ENCODE measurements at regions not wholly inside any gene's neighbourhood (a gene's known extent, or its start where the extent isn't known, plus 50 kb on each side); places are given as distances from the start of the nearest gene placed in this dataset.

DNA sequence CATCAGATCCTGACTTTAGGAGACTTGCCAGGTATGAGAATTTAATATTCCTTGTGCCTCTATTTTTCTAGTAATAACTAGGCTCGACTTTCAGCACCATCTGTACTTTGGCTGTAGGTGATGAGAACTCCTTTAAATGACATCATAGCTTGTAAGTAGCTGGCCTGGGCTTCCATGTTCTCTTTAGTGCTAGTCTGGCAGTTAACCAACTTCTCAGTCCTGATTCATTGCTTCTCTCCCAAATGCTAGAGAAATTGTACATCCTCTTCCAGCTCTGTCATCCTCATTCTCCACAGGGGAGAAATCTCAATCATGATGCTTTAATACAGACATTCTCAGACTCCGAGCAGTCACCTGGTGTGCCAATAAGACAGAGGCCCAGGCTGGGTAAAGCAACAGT, 143.5 kb upstream of the MOCS1 start:
- no peak for TF ChIP-seq POLR2AphosphoS5 (IDR thresholded peaks at IDR 0.05; ENCODE audit: low read depth)
- TF ChIP-seq, protein P1, sequence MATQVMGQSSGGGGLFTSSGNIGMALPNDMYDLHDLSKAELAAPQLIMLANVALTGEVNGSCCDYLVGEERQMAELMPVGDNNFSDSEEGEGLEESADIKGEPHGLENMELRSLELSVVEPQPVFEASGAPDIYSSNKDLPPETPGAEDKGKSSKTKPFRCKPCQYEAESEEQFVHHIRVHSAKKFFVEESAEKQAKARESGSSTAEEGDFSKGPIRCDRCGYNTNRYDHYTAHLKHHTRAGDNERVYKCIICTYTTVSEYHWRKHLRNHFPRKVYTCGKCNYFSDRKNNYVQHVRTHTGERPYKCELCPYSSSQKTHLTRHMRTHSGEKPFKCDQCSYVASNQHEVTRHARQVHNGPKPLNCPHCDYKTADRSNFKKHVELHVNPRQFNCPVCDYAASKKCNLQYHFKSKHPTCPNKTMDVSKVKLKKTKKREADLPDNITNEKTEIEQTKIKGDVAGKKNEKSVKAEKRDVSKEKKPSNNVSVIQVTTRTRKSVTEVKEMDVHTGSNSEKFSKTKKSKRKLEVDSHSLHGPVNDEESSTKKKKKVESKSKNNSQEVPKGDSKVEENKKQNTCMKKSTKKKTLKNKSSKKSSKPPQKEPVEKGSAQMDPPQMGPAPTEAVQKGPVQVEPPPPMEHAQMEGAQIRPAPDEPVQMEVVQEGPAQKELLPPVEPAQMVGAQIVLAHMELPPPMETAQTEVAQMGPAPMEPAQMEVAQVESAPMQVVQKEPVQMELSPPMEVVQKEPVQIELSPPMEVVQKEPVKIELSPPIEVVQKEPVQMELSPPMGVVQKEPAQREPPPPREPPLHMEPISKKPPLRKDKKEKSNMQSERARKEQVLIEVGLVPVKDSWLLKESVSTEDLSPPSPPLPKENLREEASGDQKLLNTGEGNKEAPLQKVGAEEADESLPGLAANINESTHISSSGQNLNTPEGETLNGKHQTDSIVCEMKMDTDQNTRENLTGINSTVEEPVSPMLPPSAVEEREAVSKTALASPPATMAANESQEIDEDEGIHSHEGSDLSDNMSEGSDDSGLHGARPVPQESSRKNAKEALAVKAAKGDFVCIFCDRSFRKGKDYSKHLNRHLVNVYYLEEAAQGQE (IDR thresholded peaks at IDR 0.05; ENCODE audit: insufficient replicate concordance, low read depth): no peak
- no peak for TF ChIP-seq GABPA (IDR thresholded peaks at IDR 0.05; ENCODE audit: low read depth)
- no peak for TF ChIP-seq SPI1 (IDR thresholded peaks at IDR 0.05; ENCODE audit: borderline replicate concordance, low read depth)
- TF ChIP-seq, protein P2, sequence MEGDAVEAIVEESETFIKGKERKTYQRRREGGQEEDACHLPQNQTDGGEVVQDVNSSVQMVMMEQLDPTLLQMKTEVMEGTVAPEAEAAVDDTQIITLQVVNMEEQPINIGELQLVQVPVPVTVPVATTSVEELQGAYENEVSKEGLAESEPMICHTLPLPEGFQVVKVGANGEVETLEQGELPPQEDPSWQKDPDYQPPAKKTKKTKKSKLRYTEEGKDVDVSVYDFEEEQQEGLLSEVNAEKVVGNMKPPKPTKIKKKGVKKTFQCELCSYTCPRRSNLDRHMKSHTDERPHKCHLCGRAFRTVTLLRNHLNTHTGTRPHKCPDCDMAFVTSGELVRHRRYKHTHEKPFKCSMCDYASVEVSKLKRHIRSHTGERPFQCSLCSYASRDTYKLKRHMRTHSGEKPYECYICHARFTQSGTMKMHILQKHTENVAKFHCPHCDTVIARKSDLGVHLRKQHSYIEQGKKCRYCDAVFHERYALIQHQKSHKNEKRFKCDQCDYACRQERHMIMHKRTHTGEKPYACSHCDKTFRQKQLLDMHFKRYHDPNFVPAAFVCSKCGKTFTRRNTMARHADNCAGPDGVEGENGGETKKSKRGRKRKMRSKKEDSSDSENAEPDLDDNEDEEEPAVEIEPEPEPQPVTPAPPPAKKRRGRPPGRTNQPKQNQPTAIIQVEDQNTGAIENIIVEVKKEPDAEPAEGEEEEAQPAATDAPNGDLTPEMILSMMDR (IDR thresholded peaks at IDR 0.05; ENCODE audit: insufficient read depth, low read length): no peak
- no peak overlapping the region for H3K4me3 ChIP-seq (replicated peaks; ENCODE audit: insufficient read depth, low read length)
- H3K27ac ChIP-seq (replicated peaks): no peak overlapping the region
- peaks cover 10% of the 10 kb centered on the region for H3K27me3 ChIP-seq (ENCODE audit: insufficient read depth, poor library complexity, severe bottlenecking)
- no peak for DNase-seq (ENCODE audit: low read depth in 1 of 2, low spot score in 1 of 2)

DNA sequence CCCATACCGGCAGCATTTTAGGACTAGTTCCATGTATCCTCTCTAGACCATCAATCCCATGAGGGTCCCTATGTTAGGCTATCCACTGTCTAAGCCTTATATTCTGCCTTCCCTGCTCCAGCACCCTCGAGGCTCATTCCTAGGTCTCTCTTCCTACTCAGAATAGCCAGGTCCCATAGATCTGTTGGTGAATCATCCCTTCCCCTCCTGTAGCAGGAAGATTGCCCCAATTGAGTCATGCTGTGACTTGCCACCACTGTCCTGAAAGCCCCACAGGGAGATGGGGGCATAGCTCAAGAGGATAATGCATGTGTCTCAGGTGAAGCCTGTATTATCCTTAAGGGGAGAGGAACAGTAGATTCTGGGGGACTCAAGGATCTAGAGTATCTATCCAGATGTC, 143.1 kb upstream of the MOCS1 start:
- Histone ChIP-seq H3K27ac (replicated peaks) (no peak overlapping the region), H3K27me3 (ENCODE audit: insufficient read depth, poor library complexity, severe bottlenecking) (peaks cover 10% of the 10 kb centered on the region), H3K4me3 (replicated peaks; ENCODE audit: insufficient read depth, low read length) (no peak overlapping the region)
- no peak for TF ChIP-seq POLR2AphosphoS5 (IDR thresholded peaks at IDR 0.05; ENCODE audit: low read depth)
- TF ChIP-seq, protein P1 (IDR thresholded peaks at IDR 0.05; ENCODE audit: insufficient replicate concordance, low read depth): no peak
- TF ChIP-seq GABPA (IDR thresholded peaks at IDR 0.05; ENCODE audit: low read depth): no peak
- no peak for TF ChIP-seq SPI1 (IDR thresholded peaks at IDR 0.05; ENCODE audit: borderline replicate concordance, low read depth)
- TF ChIP-seq, protein P2 (IDR thresholded peaks at IDR 0.05; ENCODE audit: insufficient read depth, low read length): no peak
- DNase-seq (ENCODE audit: low read depth in 1 of 2, low spot score in 1 of 2): no peak

DNA sequence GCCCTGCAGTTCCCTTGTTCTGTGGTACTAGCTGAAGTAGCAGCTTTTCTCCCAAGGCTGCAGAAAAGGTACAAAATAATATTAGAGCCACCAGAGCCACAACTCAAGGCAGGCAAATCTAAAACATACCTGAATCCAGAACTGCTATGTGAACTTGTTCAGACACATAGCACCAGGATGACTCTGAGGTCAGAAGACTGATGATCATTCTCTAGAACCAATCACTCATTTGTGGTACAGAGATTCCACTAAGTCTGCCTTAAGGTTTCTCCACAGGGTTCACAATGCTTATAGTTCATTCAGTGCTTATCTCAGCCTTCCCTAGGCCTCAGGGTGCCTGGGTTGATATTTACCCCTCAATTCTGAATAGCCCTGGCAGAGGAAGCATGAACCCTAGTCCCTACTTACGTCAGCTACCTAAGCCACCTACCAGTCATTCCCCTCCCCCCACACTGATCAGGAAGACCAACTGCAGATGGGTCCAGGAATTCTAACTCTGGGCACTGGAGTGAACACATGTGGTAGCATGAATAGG, 140.9 kb upstream of the MOCS1 start:
- H3K27ac ChIP-seq (replicated peaks): no peak overlapping the region
- no peak overlapping the region for H3K4me3 ChIP-seq (replicated peaks; ENCODE audit: insufficient read depth, low read length)
- H3K27me3 ChIP-seq (ENCODE audit: insufficient read depth, poor library complexity, severe bottlenecking): peaks cover 7% of the 10 kb centered on the region
- no peak for TF ChIP-seq SPI1 (IDR thresholded peaks at IDR 0.05; ENCODE audit: borderline replicate concordance, low read depth)
- TF ChIP-seq, protein P1 (IDR thresholded peaks at IDR 0.05; ENCODE audit: insufficient replicate concordance, low read depth): no peak
- no peak for DNase-seq (ENCODE audit: low read depth in 1 of 2, low spot score in 1 of 2)

Measured in HL-60 (cell line).